Right lobe of liver (tissue), 6 donors: ENCODE measurements at regions not wholly inside any gene's neighbourhood (a gene's known extent, or its start where the extent isn't known, plus 50 kb on each side); places are given as distances from the start of the nearest gene placed in this dataset.

Experiments
- ATAC-seq, 4 donors: fragments of 200-7000 bp; cut with Tn5 transposase; one replicate each; pipeline ENCODE4 v1.9.1; 2020; ENCODE audit warnings: mild to moderate bottlenecking in 4 of 4, moderate library complexity in 4 of 4
- DNase-seq, 3 donors: peaks; one replicate each; pipeline ENCODE4 v3.0.0-alpha.2; 2020
- H3K27ac ChIP-seq, 3 donors: fragments of 200-600 bp; one replicate each; pipeline ENCODE4 v1.8.0; 2022
- H3K27me3 ChIP-seq, 2 donors: fragments of 200-600 bp; one replicate each; pipeline ENCODE4 v1.8.0; 2022
- H3K36me3 ChIP-seq, 4 donors: fragments of 200-600 bp; sonication (generic) in 1 of 4; one replicate each; pipeline versions ENCODE4 v1.5.1 to v1.8.0; 2017 to 2022; ENCODE audit warnings: control low read depth in 1 of 4
- H3K4me1 ChIP-seq, 4 donors: fragments of 200-600 bp; sonication (generic) in 1 of 4; one replicate each; pipeline versions ENCODE4 v1.5.1 to v1.8.0; 2017 to 2022; ENCODE audit warnings: control low read depth in 1 of 4
- H3K4me3 ChIP-seq, 3 donors: fragments of 200-600 bp; one replicate each; pipeline ENCODE4 v1.8.0; 2022
- H3K9me3 ChIP-seq, 4 donors: fragments of 200-600 bp; sonication (generic) in 1 of 4; one replicate each; pipeline versions ENCODE4 v1.5.1 to v1.8.0; 2017 to 2022; ENCODE audit warnings: control low read depth in 1 of 4
- POLR2A ChIP-seq: fragments of 450-650 bp; IDR thresholded peaks from one replicate; pipeline ENCODE4 v1.6.1; 2017; ENCODE audit warnings: antibody characterized with exemption, mild to moderate bottlenecking
- WGBS: methylation state at CpG from one replicate; pipeline ENCODE4 v1.1.6; 2018; ENCODE audit warnings: low coverage, low lambda C conversion rate; ENCODE audit not compliant: insufficient coverage; ENCODE audit errors: missing lambda C conversion rate; 5-methylcytosine and 5-hydroxymethylcytosine counted together
- intact Hi-C, 2 donors: fragments of 100-400 bp; cut with DNase I; formaldehyde crosslinking; loops; one replicate each; pipeline versions ENCODE4 v1.11.2 to v1.14.1; 2022
- TF ChIP-seq, protein P1 (sequence below), 4 donors: fragments of 200-600 bp in 3 of 4; fragments of 450-650 bp in 1 of 4; IDR thresholded peaks; one replicate each; pipeline versions ENCODE4 v1.5.1 to v1.8.0; 2016 to 2022; ENCODE audit warnings: antibody characterized with exemption in 4 of 4, mild to moderate bottlenecking in 2 of 4
- donor health status: DM: no; HTN: yes; CAD: no.
- donor health status: DM: no; HTN: no; CAD: no.
- donor health status: DM: no; HTN: no; CAD: no.
- donor health status: DM: no; HTN: yes; CAD: no.
- donor health status: DM: no; HTN: yes; CAD: no.

DNA sequence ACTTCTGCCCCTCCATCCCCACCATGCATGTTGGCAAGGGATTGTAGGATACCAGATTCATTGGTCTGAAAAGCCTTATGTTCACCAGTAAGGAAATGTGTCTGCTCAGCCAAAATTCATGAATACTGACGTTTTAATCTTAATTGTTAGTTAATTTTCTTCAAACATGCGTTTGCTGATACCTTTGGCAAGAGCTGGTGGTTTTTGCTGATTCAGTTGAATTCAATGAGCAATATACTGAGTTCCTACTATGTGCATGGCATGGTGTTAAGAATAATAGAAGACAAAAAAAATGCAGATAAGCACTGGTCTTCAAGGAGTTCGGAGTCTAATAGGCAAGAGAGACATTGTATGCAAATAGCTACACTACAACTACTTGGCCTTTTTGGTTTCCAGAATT, 811.6 kb downstream of the BCL11A start:
- WGBS: 47% methylated on average over 3 of the region's 3 CpGs
- no peaks in the 10 kb centered on the region for H3K9me3 ChIP-seq

DNA sequence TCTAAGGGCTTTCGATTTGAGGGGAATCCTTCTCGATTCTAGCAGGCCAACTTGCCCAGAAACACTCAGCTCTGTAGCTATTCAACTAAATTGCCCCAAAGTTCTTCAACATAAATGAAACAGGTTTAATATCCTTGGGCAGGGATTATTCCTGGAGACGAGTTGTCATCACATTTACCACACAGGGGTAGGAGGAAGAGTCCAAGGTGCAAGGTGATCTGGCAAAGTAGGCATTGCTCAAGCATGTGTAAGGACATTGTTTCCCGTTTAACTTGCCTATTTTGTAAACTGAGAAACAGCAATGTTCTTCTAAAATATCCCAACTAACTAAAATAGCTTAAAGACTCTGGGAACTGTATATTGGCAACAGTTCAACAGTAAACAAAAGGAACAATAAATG, 814.3 kb downstream of the BCL11A start:
- no peak for TF ChIP-seq POLR2A
- TF ChIP-seq, protein P1, sequence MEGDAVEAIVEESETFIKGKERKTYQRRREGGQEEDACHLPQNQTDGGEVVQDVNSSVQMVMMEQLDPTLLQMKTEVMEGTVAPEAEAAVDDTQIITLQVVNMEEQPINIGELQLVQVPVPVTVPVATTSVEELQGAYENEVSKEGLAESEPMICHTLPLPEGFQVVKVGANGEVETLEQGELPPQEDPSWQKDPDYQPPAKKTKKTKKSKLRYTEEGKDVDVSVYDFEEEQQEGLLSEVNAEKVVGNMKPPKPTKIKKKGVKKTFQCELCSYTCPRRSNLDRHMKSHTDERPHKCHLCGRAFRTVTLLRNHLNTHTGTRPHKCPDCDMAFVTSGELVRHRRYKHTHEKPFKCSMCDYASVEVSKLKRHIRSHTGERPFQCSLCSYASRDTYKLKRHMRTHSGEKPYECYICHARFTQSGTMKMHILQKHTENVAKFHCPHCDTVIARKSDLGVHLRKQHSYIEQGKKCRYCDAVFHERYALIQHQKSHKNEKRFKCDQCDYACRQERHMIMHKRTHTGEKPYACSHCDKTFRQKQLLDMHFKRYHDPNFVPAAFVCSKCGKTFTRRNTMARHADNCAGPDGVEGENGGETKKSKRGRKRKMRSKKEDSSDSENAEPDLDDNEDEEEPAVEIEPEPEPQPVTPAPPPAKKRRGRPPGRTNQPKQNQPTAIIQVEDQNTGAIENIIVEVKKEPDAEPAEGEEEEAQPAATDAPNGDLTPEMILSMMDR (IDR thresholded peaks at IDR 0.05): no peak
- intact Hi-C loops: no loop called here
- H3K27ac ChIP-seq: no peak overlapping the region
- H3K4me3 ChIP-seq: no peak overlapping the region
- H3K36me3 ChIP-seq: no peaks in the 10 kb centered on the region
- H3K27me3 ChIP-seq: no peaks in the 10 kb centered on the region
- no peak for ATAC-seq
- no peaks in the 10 kb centered on the region for H3K4me1 ChIP-seq
- H3K9me3 ChIP-seq: no peaks in the 10 kb centered on the region
- DNase-seq: no peak
- 56% methylated on average over 4 of the region's 4 CpGs for WGBS

More for the DNA sequence above, 811.6 kb downstream of the BCL11A start:
- TF ChIP-seq, protein P1 (IDR thresholded peaks at IDR 0.05): no peak
- no peak for TF ChIP-seq POLR2A
- Histone ChIP-seq H3K27me3 (no peaks in the 10 kb centered on the region), H3K36me3 (no peaks in the 10 kb centered on the region), H3K4me1 (no peaks in the 10 kb centered on the region), H3K27ac (no peak overlapping the region), H3K4me3 (no peak overlapping the region)
- intact Hi-C loops: no loop called here
- ATAC-seq (no peak), DNase-seq (no peak)

DNA sequence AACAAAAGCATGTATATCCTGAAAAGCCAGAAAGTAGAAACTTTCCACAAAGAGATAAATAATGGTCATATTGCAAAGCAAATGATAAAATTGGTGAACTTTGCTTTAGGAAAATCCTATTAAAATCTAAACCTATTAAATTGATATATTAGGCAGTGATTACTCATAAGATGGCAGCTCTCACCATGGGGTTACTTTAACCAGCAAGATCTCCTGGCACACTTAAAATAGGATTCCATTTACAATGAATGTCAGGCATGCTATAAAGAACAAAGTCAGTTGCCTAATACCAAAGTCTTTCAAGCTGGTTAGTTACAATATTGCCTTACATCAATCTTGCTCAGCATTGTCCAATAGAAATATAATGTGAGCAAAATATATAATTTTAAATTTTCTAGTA, 816.2 kb downstream of the BCL11A start:
- DNase-seq: no peak
- H3K36me3 ChIP-seq: no peaks in the 10 kb centered on the region
- no peaks in the 10 kb centered on the region for H3K4me1 ChIP-seq
- intact Hi-C loops: no loop called here
- ATAC-seq: no peak
- no peak overlapping the region for H3K4me3 ChIP-seq
- no peak for TF ChIP-seq POLR2A
- TF ChIP-seq, protein P1 (IDR thresholded peaks at IDR 0.05): no peak
- no peaks in the 10 kb centered on the region for H3K9me3 ChIP-seq
- H3K27ac ChIP-seq: no peak overlapping the region
- no peaks in the 10 kb centered on the region for H3K27me3 ChIP-seq

DNA sequence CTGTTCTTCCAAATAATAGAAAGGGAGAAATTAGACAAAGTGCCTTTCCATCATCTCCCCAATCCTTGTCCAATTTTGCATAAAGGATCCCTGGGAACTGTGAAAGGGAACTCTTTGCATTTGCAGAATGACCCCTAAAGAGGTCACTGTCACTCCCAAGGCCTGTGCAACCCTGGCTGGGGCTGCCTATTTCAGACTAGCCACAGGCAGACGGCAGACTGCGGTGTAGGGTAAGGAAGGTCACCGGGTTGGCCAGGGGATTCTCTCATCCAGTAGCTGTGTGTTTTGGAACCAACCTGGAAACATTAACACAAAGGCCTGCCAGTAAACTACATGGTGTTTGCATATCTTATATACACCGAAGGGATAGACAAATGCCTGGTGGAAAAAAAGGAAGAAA, 818.7 kb downstream of the BCL11A start:
- Histone ChIP-seq H3K27me3 (no peaks in the 10 kb centered on the region), H3K4me3 (no peak overlapping the region), H3K4me1 (no peaks in the 10 kb centered on the region), H3K27ac (no peak overlapping the region), H3K9me3 (no peaks in the 10 kb centered on the region), H3K36me3 (no peaks in the 10 kb centered on the region)
- DNase-seq: no peak
- TF ChIP-seq, protein P1 (IDR thresholded peaks at IDR 0.05): no peak
- TF ChIP-seq POLR2A: no peak
- intact Hi-C loops: no loop called here
- peak in 1 of 4 donors; percentile 17 for ATAC-seq
- 33% methylated on average over 4 of the region's 4 CpGs for WGBS

DNA sequence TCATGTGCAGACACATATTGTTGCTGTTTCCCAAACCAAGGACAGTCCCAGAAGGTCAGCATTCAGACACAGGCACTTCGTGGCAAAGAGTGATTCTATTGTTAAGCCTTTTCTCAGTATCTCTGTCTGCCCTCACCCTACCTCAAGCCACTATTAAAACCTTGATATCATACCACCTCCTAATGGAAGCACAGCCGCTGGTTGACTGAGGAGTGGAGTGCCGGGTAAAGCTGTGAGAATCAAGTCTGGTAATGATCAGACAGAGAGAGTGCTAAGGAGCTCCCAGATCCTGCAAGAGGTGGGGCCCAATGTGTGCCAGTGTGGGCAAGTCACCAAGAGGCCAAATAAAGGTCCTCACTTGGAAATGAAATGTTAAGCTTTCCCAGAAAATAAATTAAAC, 819.5 kb downstream of the BCL11A start:
- 51% methylated on average over 2 of the region's 3 CpGs for WGBS
- intact Hi-C loops: no loop called here
- Histone ChIP-seq H3K27me3 (no peaks in the 10 kb centered on the region), H3K36me3 (no peaks in the 10 kb centered on the region), H3K4me3 (no peak overlapping the region), H3K4me1 (no peaks in the 10 kb centered on the region), H3K9me3 (no peaks in the 10 kb centered on the region), H3K27ac (no peak overlapping the region)
- DNase-seq (no peak), ATAC-seq (no peak)
- TF ChIP-seq, protein P1 (IDR thresholded peaks at IDR 0.05): no peak
- no peak for TF ChIP-seq POLR2A
